IPS DF 4.7 (cell line): ENCODE measurements at regions not wholly inside any gene's neighbourhood (a gene's known extent, or its start where the extent isn't known, plus 50 kb on each side); places are given as distances from the start of the nearest gene placed in this dataset.

ENCODE experiments used
- DNase-seq: peaks from one replicate; pipeline ENCODE4 v3.0.0-alpha.2; 2013; ENCODE audit warnings: low spot score; ENCODE audit errors: extremely low read depth

GRCh38 chr14:104319491-104320241 is 181.3 kb downstream of the KIF26A start:
- no peak for DNase-seq

GRCh38 chr14:104320611-104321086 is 182.3 kb downstream of the KIF26A start:
- DNase-seq, result no peak

GRCh38 chr14:104321088-104321801 is 182.9 kb downstream of the KIF26A start:
- no peak for DNase-seq

GRCh38 chr14:104321802-104322130 is 183.4 kb downstream of the KIF26A start:
- DNase-seq, result no peak

GRCh38 chr14:104322531-104323366 is 184.4 kb downstream of the KIF26A start:
- no peak for DNase-seq

- no peak for DNase-seq
Measured at GRCh38 chr14:104323551-104324175, 185.3 kb downstream of the KIF26A start.

- DNase-seq, result no peak
Measured at GRCh38 chr14:104326848-104327247, 188.5 kb downstream of the KIF26A start.

- DNase-seq, result no peak
Measured at GRCh38 chr14:104328607-104329006, 190.2 kb downstream of the KIF26A start.

- DNase-seq, result no peak
Measured at GRCh38 chr14:104329793-104330192, 191.4 kb downstream of the KIF26A start.

GRCh38 chr14:104331871-104332605 is 193.7 kb downstream of the KIF26A start:
- DNase-seq, result no peak

GRCh38 chr14:104332634-104333270 is 194.4 kb downstream of the KIF26A start:
- no peak for DNase-seq

GRCh38 chr14:104333646-104334423 is 195.4 kb downstream of the KIF26A start:
- no peak for DNase-seq

GRCh38 chr14:104334424-104335161 is 196.2 kb downstream of the KIF26A start:
- DNase-seq, result no peak

GRCh38 chr14:104335176-104335575 is 196.8 kb downstream of the KIF26A start:
- DNase-seq, result no peak

GRCh38 chr14:104335611-104336010 is 197.2 kb downstream of the KIF26A start:
- no peak for DNase-seq

GRCh38 chr14:104337351-104337750 is 199.0 kb downstream of the KIF26A start:
- no peak for DNase-seq

GRCh38 chr14:104339361-104339760 is 201.0 kb downstream of the KIF26A start:
- DNase-seq, result no peak

GRCh38 chr14:104339829-104340228 is 201.4 kb downstream of the KIF26A start:
- DNase-seq, result no peak
